MCF 10A (cell line): ENCODE measurements at regions not wholly inside any gene's neighbourhood (a gene's known extent, or its start where the extent isn't known, plus 50 kb on each side); places are given as distances from the start of the nearest gene placed in this dataset.

ENCODE experiments used
- BruUV-seq: library from RNA; stranded (reverse); fragments of 400-500 nt; replicated peaks from 2 replicates; lab custom pipeline; 2021; lab: Mats Ljungman, UMichigan
- CTCF ChIA-PET: fragments of 300-600 bp; sonication (Branson Sonifier 250); formaldehyde crosslinking; extraction: SDS; loops from one replicate; lab custom pipeline; 2021; ENCODE audit warnings: antibody characterized with exemption, inconsistent platforms; lab: Yijun Ruan, JAX
- POLR2A ChIA-PET: fragments of 300-600, 350-650 bp; sonication (Branson Sonifier 250); formaldehyde crosslinking; extraction: SDS; loops from one replicate; lab custom pipeline; 2020; ENCODE audit warnings: antibody characterized with exemption, inconsistent platforms; lab: Yijun Ruan, JAX
- DNase-seq: peaks from one replicate; pipeline ENCODE4 v3.0.0-alpha.2; 2018; ENCODE audit not compliant: unreplicated experiment
- H3K27ac Mint-ChIP-seq: one replicate; pipeline ENCODE4 v1.8.0; 2022; ENCODE audit warnings: mild to moderate bottlenecking, low read depth, mixed read lengths; ENCODE audit not compliant: unreplicated experiment
- H3K27me3 Mint-ChIP-seq: one replicate; pipeline ENCODE4 v1.8.0; 2022; ENCODE audit warnings: mixed read lengths; ENCODE audit not compliant: insufficient read depth, unreplicated experiment
- H3K36me3 Mint-ChIP-seq: one replicate; pipeline ENCODE4 v1.8.0; 2022; ENCODE audit warnings: mild to moderate bottlenecking, moderate library complexity, mixed read lengths; ENCODE audit not compliant: insufficient read depth, unreplicated experiment
- H3K4me1 Mint-ChIP-seq: one replicate; pipeline ENCODE4 v1.8.0; 2022; ENCODE audit warnings: mixed read lengths; ENCODE audit not compliant: insufficient read depth, unreplicated experiment
- H3K4me3 Mint-ChIP-seq: one replicate; pipeline ENCODE4 v1.8.0; 2022; ENCODE audit warnings: mild to moderate bottlenecking, moderate library complexity, mixed read lengths; ENCODE audit not compliant: unreplicated experiment
- H3K9me3 Mint-ChIP-seq: one replicate; pipeline ENCODE4 v1.8.0; 2022; ENCODE audit warnings: mixed read lengths; ENCODE audit not compliant: unreplicated experiment
- CTCF ChIP-seq: fragments of 200-600 bp; IDR thresholded peaks from one replicate; pipeline ENCODE4 v1.8.0; 2022; ENCODE audit warnings: antibody characterized with exemption, mild to moderate bottlenecking; ENCODE audit not compliant: unreplicated experiment
- intact Hi-C: fragments of 100-400 bp; cut with micrococcal nuclease; formaldehyde crosslinking; loops from 2 replicates; pipeline ENCODE4 v1.14.1; 2022

- TF ChIP-seq CTCF: no peak
- POLR2A ChIA-PET: no interaction called here
- H3K4me3 Mint-ChIP-seq: no peak overlapping the region
- H3K27ac Mint-ChIP-seq: no peak overlapping the region
- CTCF ChIA-PET: interaction anchor here (0.8 kb wide), 1 partner anchor 12 kb away, joined by 4 read pairs; no protein-coding TSS in a partner anchor
- no peak for DNase-seq
- H3K27me3 Mint-ChIP-seq: peaks cover under 1% of the 10 kb centered on the region
- no peaks in the 10 kb centered on the region for H3K9me3 Mint-ChIP-seq
- no peaks in the 10 kb centered on the region for H3K36me3 Mint-ChIP-seq
- intact Hi-C loops: no loop called here
- BruUV-seq: no TSS peak
- no peaks in the 10 kb centered on the region for H3K4me1 Mint-ChIP-seq
Observed at GRCh38 chr4:27089186-27089585, 228.5 kb downstream of the STIM2 start.

GRCh38 chr4:27090406-27090805 is 229.8 kb downstream of the STIM2 start:
- CTCF ChIA-PET: no interaction called here
- Mint-ChIP-seq H3K9me3 (no peaks in the 10 kb centered on the region), H3K36me3 (no peaks in the 10 kb centered on the region), H3K27ac (no peak overlapping the region), H3K4me1 (no peaks in the 10 kb centered on the region), H3K4me3 (no peak overlapping the region), H3K27me3 (no peaks in the 10 kb centered on the region)
- intact Hi-C loops: no loop called here
- no peak for DNase-seq
- no peak for TF ChIP-seq CTCF
- POLR2A ChIA-PET: no interaction called here
- BruUV-seq: no TSS peak

- DNase-seq: no peak
- H3K9me3 Mint-ChIP-seq: no peaks in the 10 kb centered on the region
- ChIA-PET POLR2A (no interaction called here), CTCF (interaction anchor here (1.1 kb wide), 1 partner anchor 46 kb away, joined by 3 read pairs; no protein-coding TSS in a partner anchor)
- intact Hi-C loops: no loop called here
- H3K4me1 Mint-ChIP-seq: no peaks in the 10 kb centered on the region
- H3K36me3 Mint-ChIP-seq: no peaks in the 10 kb centered on the region
- H3K27me3 Mint-ChIP-seq: no peaks in the 10 kb centered on the region
- BruUV-seq: no TSS peak
- no peak overlapping the region for H3K27ac Mint-ChIP-seq
- TF ChIP-seq CTCF: no peak
- no peak overlapping the region for H3K4me3 Mint-ChIP-seq
Observed at GRCh38 chr4:27094224-27094623, 233.6 kb downstream of the STIM2 start.

- ChIA-PET CTCF (interaction anchor here (0.5 to 1.1 kb wide), 4 partner anchors 18 to 97 kb away, joined by 3 to 4 read pairs (median 3); no protein-coding TSS in a partner anchor), POLR2A (no interaction called here)
- H3K27me3 Mint-ChIP-seq: no peaks in the 10 kb centered on the region
- TF ChIP-seq CTCF: no peak
- no peaks in the 10 kb centered on the region for H3K36me3 Mint-ChIP-seq
- BruUV-seq: no TSS peak
- no peaks in the 10 kb centered on the region for H3K9me3 Mint-ChIP-seq
- no peak for DNase-seq
- H3K4me3 Mint-ChIP-seq: no peak overlapping the region
- no peak overlapping the region for H3K27ac Mint-ChIP-seq
- H3K4me1 Mint-ChIP-seq: no peaks in the 10 kb centered on the region
- intact Hi-C loops: no loop called here
Observed at GRCh38 chr4:27094783-27095182, 234.1 kb downstream of the STIM2 start.
